HCT116 (cell line): ENCODE measurements at regions not wholly inside any gene's neighbourhood (a gene's known extent, or its start where the extent isn't known, plus 50 kb on each side); places are given as distances from the start of the nearest gene placed in this dataset.

ENCODE experiments used
- CEBPB ChIP-seq: IDR thresholded peaks from 2 replicates; pipeline ENCODE4 v1.6.1; 2012; ENCODE audit warnings: low read depth
- CTCF ChIP-seq, 3 experiments: fragments of 200-600 bp in 1 of 3; sonication (generic) in 1 of 3; IDR thresholded peaks in 2 of 3; conservative IDR thresholded peaks in 1 of 3; 2 replicates each; pipeline ENCODE4 v1.5.1; 2012 to 2017; ENCODE audit warnings: low read depth in 2 of 3, low read length in 2 of 3, antibody characterized with exemption in 1 of 3, borderline replicate concordance in 1 of 3, control low read depth in 1 of 3, mild to moderate bottlenecking in 1 of 3, mixed read lengths in 1 of 3, mixed run types in 1 of 3, moderate library complexity in 1 of 3; ENCODE audit not compliant: insufficient read depth in 1 of 3
- EGR1 ChIP-seq: IDR thresholded peaks from 2 replicates; pipeline ENCODE4 v1.6.1; 2012; ENCODE audit warnings: low read depth
- JUND ChIP-seq: IDR thresholded peaks from 2 replicates; pipeline ENCODE4 v1.6.1; 2012
- MAX ChIP-seq: IDR thresholded peaks from 2 replicates; pipeline ENCODE4 v1.6.1; 2012
- POLR2A ChIP-seq: IDR thresholded peaks from 2 replicates; pipeline ENCODE4 v1.7.0; 2011; ENCODE audit warnings: borderline replicate concordance; ENCODE audit not compliant: insufficient read depth, insufficient read length; ENCODE audit errors: extremely low read depth
- REST ChIP-seq: IDR thresholded peaks from 2 replicates; pipeline ENCODE4 v1.6.1; 2012; ENCODE audit warnings: low read depth
- SIN3A ChIP-seq: IDR thresholded peaks from 2 replicates; pipeline ENCODE4 v1.6.1; 2012; ENCODE audit warnings: low read depth
- SP1 ChIP-seq: IDR thresholded peaks from 2 replicates; pipeline ENCODE4 v1.6.1; 2012; ENCODE audit warnings: low read depth

GRCh38 chr7:51601461-51601860 is 284.9 kb upstream of the COBL start:
- TF ChIP-seq CTCF (IDR thresholded peaks at IDR 0.05 in 2 of 3, conservative IDR thresholded peaks at IDR 0.05 in 1 of 3; ENCODE audit: borderline replicate concordance in 1 of 3, insufficient read depth in 1 of 3, low read depth in 2 of 3, low read length in 2 of 3) (no peak), CEBPB (no peak), MAX (no peak), EGR1 (no peak), JUND (no peak), REST (no peak), POLR2A (no peak), SP1 (no peak), SIN3A (no peak)
